NCI-H526 (cell line): ENCODE measurements at regions not wholly inside any gene's neighbourhood (a gene's known extent, or its start where the extent isn't known, plus 50 kb on each side); places are given as distances from the start of the nearest gene placed in this dataset.

Experiments used
- DNase-seq, 2 experiments: peaks; one replicate each; lab custom pipeline; 2025; lab: John Stamatoyannopoulos, UW

DNA sequence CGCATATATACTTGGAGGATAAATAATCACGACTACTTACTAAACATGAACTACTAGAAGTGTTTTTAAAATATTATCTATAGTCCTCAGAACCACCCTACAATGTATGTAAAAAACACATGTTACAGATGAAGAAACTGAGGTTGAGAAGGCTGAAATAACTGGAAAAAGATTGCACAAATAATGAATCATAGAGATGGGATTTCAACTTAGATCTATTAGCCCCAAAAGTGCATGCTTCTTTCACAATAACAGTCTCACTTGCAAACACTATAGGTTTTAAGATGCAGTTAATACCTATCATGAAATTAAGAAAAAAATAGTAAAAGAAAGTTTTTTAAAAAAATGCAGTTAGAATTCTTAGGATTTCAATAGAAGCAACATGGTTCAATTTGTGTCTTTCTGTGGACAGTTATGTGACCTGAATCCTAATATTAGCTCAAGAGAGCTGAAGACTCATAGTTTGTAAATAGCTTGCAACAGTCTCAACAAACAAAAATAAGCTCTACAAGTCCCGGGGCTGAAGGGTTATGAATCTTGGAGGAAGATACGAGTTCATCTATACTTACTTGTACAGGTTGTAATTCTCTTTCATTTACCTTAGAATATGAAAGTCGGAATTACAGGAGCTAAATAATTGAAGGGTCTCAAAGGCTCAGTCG, 58.6 kb upstream of the NTPCR start:
- no peak for DNase-seq

DNA sequence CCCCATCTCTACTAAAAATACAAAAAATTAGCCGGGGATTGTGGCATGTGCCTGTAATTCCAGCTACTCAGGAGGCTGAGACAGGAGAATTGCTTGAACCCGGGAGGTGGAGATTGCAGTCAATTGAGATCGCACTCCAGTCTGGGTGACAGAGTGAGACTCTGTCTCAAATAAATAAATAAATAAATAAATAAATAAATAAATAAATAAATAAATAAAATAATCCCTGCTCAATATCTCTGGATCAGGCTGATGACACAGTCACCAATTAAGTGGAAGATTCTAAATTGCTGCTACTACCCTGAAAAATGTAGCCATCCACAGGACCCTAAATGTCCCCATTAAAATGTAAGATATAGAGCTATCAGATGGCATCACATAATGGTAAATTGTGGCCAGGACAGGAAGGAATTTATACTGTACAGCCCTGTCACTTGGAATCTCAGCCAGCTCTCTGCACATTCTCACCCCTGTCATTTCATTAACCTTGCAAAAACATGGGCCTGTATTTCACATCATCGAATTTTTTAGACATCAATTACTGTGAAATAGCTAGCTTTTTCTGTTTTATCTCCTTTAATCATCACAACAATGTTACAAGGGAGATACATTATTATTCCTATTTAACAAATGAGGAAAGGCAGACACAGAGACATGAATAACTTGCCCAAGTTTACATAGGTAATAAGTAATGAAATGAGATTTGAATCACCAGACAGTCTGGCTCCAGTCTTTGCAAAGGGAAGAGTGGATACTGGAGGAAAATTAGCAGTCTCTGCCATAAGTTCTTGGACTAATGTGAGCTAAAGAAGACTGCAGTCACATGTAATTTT, 56.7 kb upstream of the NTPCR start:
- peak; percentile 28 to 36 for DNase-seq

DNA sequence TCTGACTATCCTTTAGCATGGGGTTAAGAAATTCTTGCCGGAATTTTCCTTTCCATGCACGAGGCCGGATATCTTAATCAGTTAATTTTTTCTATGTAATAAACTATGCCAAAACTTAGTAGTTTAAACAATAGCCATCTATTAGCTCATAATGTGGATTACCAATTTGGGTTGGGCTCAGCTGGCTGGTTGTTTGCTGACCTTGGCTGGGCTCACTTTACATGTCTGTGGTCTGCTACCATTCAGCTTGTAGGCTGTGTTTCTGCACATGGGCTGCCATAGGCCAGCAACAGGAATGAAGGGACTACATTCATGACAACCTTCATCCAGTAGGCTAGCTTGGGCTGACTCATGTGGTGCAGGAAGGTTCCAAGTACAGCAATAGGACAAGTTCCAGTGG, 56.0 kb upstream of the NTPCR start:
- DNase-seq: no peak

DNA sequence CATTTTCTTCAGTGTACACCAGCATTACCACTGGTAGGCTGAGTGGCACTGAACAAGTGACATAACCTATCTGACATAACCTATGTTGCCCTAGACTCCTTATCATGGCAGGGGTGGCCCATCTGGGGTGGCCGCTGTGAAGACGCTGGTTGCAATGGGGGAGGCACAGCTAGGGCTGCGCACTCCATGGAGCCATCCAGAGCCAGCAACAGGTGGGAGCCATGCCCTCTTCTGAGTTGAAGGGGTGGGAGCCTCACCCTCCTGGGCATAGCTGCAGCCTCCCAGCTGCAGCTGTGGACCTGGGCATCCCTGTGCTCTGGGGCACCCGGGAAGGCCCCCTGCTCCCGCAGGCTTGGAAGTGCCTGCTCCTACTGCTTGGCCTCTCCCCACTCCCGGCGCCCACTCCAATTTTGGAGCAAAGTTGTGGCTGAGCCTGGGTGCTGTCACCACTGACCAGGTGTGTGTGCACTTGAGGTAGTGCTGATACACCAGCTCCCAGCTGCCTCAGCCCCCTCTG, 52.4 kb upstream of the NTPCR start:
- no peak for DNase-seq

DNA sequence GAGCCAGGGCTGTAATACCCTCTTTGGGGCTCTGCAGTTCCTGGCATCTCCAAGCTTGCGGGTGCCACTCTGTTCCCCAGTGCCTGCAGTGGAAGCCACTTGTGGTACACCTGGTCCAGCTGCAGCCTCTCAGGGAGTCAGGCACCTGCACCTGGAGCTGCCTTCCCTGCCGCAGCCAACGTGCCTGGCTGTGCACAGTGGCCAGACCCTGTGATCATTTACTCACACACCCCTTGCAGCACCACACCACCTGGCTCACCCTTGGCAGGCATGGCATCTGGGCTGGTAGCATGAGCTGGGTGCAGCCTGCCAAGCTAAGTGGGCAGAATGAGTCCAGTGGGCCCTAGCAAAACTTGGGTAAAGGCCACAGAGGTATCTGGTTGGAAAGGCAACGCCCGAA, 51.1 kb upstream of the NTPCR start:
- no peak for DNase-seq

DNA sequence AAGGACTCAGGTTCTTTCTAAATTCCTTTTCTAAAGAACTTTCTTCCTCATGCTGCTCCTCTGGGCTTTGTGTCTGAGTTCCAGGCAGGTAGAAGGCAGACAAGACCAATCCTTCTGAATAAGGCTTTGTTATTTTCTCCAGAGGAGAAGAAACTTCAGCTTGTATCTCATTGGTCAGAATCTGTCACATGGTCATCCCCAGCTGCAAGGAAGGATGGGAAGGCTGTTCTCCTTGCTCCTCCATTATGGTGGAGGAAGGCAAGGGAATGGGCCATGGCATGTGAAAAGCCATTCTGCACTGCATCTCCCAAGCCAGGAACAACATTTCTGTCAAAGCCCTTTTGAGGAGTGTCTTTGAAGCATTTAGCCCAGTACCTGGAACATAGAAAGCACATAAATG, 50.6 kb upstream of the NTPCR start:
- DNase-seq: no peak
